ENCODE measurements at regions not wholly inside any gene's neighbourhood (a gene's known extent, or its start where the extent isn't known, plus 50 kb on each side); places are given as distances from the start of the nearest gene placed in this dataset.

DNA sequence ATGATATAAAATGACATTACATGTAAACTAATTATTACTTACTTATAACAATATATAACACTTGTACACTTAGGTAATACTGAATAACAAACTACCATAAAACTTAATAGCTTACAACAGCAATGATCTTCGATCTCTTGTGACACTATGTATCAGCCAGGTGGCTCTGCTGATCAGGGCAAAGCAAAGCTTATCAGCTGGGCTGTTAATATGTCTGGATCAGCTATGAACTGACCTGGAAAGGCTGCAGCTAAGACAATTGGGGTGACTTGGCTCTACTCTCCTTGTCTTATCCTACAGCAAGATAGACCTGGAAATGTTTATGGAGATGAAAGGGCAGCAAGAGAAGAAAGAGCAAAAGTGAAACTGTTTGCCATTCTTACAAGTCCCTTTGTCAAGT is 511.3 kb downstream of the TLR4 start:
- DNase-seq: no peak

GRCh38 chr9:118222375-118222774 is 518.2 kb downstream of the TLR4 start:
- DNase-seq: no peak

- no peak for DNase-seq
These were observed 518.9 kb downstream of the TLR4 start for GRCh38 chr9:118223111-118223510.

DNA sequence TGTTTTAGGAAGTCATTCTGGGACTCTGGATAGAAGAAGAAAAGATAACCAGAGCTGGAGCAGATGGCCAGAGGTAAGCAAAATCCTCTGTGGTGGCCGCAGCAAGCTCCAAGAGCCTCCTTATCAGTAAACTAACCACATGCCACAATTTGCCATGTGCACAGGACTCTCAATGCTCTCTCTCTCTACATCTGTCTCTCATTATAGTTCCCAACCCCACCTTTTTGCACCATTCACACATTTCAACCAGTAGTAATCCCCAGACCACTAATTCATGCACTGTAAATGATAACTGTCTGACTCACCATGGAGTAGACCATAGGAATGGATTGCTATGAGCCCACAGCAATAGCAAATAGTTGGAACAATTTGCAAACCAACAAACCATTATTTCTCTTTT is 526.1 kb downstream of the TLR4 start:
- DNase-seq: no peak

GRCh38 chr9:118236625-118237024 is 532.4 kb downstream of the TLR4 start:
- DNase-seq: no peak

DNA sequence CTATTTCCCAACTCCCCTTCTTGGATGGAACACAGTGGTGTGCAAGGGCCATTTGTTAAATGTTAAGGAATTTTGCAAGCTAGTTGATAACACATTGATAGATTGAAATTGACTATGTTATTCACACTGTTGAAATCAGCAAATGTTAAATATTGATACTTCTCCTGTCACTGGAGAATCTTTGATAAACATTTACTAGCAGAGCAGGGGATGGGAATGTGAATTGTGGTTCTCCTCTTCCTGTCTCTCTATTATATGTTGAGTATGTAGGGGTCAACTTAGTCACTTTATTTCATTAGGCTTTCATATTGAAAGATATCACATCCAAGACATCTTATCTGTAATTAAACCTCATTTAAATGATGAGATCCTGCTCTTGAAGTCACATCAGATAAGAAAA is 533.9 kb downstream of the TLR4 start:
- no peak for DNase-seq

DNA sequence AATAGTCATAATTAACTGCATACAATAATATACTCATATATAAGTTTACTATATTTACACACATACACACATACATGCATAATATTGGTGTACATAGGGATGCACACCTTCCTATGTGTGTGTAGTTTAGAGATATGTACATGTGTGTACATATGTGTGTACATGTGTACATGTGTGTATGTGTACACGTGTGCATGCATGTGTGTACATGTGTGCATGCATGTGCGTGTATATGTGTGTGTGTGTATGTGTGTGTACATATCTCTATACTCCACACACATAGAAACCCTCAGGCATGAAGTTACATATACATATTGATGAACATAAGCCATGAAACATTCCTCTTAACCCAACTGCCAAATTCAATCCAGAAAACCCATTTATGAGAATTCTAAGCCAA is 547.8 kb downstream of the TLR4 start:
- DNase-seq: no peak

DNA sequence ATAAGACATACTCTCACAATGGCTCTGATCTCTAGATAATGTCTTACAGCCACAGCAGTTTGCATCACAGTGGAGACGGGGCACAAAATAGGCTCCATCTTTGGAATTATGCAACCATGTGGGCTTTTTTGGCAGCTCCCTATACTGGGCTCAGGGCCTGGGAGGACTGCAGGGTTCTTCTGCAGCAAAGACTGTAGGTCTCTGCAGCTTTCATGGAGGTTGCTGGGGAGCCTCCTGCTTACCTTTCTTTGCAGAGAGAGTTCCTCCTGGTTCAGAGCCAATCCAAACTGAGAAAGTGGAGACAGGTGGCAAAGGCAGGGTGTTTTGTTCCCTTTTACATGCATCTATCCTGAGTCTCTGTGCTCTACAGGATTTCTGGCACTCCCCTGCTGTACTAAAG is 558.0 kb downstream of the TLR4 start:
- no peak for DNase-seq

GRCh38 chr9:118263949-118264348 is 559.7 kb downstream of the TLR4 start:
- DNase-seq: no peak

GRCh38 chr9:118268046-118268445 is 563.8 kb downstream of the TLR4 start:
- DNase-seq: no peak

GRCh38 chr9:118269623-118270022 is 565.4 kb downstream of the TLR4 start:
- DNase-seq: no peak

GRCh38 chr9:118271331-118271730 is 567.1 kb downstream of the TLR4 start:
- DNase-seq: no peak

DNA sequence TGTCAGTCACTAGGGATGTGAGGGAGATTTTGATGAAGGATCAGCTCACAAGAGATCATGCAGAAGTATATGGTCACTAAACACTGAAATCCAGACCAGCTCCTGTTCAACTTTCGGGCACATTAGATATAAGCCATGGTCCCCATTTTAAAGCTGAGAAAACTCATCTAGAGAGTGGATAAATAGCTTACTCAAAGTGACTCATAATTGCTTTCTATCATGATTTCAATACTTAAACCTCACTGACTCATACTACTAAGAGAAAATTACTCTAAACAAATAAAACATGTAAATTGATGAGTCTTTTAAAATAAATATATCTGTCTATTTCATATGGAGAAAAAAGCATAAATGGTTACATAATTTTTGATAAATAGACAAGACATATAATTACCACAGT is 567.7 kb downstream of the TLR4 start:
- no peak for DNase-seq

GRCh38 chr9:118273048-118273447 is 568.8 kb downstream of the TLR4 start:
- no peak for DNase-seq

DNA sequence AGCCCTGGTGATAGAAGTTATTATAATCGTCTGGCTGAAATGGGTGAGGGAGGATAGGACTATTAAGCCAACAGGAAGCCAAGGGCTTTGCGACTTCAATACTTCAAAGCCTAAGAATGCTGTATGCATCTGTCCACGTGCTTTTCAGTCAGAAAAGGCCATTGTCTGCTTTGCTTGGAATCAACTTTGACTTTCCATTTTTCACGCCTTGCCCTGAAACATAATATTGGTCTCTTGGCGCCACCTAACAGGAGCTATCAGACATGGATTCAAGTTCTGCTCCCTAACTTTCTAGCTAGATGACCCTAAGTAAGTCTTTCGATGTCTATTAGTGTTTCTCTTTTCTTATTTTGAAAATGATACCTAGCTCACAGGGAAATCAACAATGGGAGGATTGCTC is 572.6 kb downstream of the TLR4 start:
- no peak for DNase-seq

GRCh38 chr9:118281772-118282171 is 577.6 kb downstream of the TLR4 start:
- DNase-seq: no peak

- no peak for DNase-seq
These were observed 579.3 kb downstream of the TLR4 start for GRCh38 chr9:118283488-118283887.

DNA sequence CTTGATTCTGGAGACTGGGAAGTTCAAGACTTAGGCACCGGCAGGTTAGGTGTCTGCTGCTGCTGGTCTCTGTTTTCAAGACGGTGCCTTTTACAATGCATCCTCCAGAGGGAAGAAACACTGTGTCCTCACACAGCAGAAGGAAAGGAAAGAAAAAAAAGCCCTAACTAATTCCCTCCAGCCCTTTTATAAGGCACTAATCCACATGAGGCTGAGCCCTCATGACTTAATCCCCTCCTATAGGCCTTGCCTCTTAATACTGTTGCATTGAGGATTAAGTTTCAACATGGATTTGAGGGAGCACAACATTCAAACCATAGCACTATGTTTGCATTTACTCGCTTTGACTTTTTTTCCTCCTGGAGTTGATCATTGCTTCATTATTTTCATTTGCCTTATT is 585.9 kb downstream of the TLR4 start:
- no peak for DNase-seq

GRCh38 chr9:118295413-118295812 is 591.2 kb downstream of the TLR4 start:
- no peak for DNase-seq

DNA sequence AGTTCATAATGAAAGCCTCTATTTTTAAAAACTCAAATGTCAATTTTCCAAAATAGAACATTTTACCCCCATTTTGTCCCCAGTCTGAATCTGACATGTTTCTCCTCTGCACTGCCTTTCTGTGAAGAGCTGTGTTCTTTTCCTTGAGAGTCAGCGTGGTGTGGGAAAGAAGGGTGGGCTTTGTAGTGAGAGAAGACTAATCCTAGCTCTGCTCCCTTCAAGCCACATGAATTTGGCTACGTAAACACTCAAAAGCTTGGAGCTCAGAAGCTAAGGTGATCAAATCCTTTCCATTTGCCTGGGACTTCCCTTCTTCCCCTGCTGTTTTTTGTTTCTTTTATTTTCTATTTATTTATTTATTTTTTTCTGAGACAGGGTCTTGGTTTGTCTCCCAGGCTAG is 598.5 kb downstream of the TLR4 start:
- DNase-seq: no peak

- DNase-seq: no peak
These were observed 599.0 kb downstream of the TLR4 start for GRCh38 chr9:118303216-118303615.

GRCh38 chr9:118305331-118305730 is 601.1 kb downstream of the TLR4 start:
- no peak for DNase-seq

GRCh38 chr9:118306801-118307200 is 602.6 kb downstream of the TLR4 start:
- no peak for DNase-seq

GRCh38 chr9:118313965-118314364 is 609.8 kb downstream of the TLR4 start:
- DNase-seq: no peak

DNA sequence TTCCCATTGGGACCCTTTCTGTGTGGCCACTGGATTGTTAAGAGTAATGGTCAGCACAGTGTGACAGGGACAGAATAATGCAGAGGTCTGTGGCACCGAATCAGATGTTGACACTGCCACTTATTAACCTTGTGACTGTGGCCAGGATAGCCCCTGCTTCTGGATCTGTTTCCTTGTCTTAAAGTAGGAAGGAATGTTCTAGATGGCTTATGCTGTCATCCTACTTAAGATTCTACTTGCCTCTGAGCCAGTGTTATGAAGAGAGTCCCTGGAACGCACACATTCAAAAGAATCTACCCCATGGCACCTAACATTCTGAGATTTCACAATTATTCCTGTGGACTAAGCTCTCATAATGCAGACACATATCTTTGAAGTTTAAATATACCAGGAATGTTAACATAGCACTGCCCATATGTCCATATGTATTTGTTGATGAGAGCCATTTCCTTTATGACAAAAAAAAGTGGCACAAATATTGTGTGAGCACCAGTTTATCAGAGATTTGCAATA is 612.7 kb downstream of the TLR4 start:
- no peak for DNase-seq

Data from right forelimb (tissue), 1 donor.